T1000 (cell line): ENCODE measurements at regions not wholly inside any gene's neighbourhood (a gene's known extent, or its start where the extent isn't known, plus 50 kb on each side); places are given as distances from the start of the nearest gene placed in this dataset.

ENCODE experiments used
- DNase-seq: peaks from one replicate; lab custom pipeline; 2025; ENCODE audit warnings: mixed read lengths; lab: John Stamatoyannopoulos, UW

- no peak for DNase-seq
These were observed 229.0 kb upstream of the ZC3H12C start for GRCh38 chr11:109864151-109864661.

- no peak for DNase-seq
These were observed 228.2 kb upstream of the ZC3H12C start for GRCh38 chr11:109864834-109865547.

GRCh38 chr11:109865548-109866186, 227.5 kb upstream of the ZC3H12C start:
- no peak for DNase-seq

GRCh38 chr11:109867784-109868183, 225.4 kb upstream of the ZC3H12C start:
- no peak for DNase-seq

- no peak for DNase-seq
These were observed 223.7 kb upstream of the ZC3H12C start for GRCh38 chr11:109869536-109869935.

- DNase-seq = no peak
These were observed 222.9 kb upstream of the ZC3H12C start for GRCh38 chr11:109870297-109870696.

GRCh38 chr11:109877043-109877442, 216.1 kb upstream of the ZC3H12C start:
- no peak for DNase-seq

- no peak for DNase-seq
These were observed 208.7 kb upstream of the ZC3H12C start for GRCh38 chr11:109884501-109884900.

- no peak for DNase-seq
These were observed 208.2 kb upstream of the ZC3H12C start for GRCh38 chr11:109885006-109885405.

GRCh38 chr11:109892321-109892794, 200.8 kb upstream of the ZC3H12C start:
- no peak for DNase-seq

GRCh38 chr11:109894242-109894641, 198.9 kb upstream of the ZC3H12C start:
- DNase-seq = no peak

GRCh38 chr11:109898592-109898991, 194.6 kb upstream of the ZC3H12C start:
- DNase-seq = no peak

GRCh38 chr11:109902764-109903433, 190.3 kb upstream of the ZC3H12C start:
- DNase-seq = no peak

- DNase-seq = no peak
These were observed 181.7 kb upstream of the ZC3H12C start for GRCh38 chr11:109911488-109911887.

GRCh38 chr11:109914038-109914437, 179.2 kb upstream of the ZC3H12C start:
- DNase-seq = no peak

GRCh38 chr11:109914809-109915653, 178.2 kb upstream of the ZC3H12C start:
- DNase-seq = no peak

GRCh38 chr11:109926941-109927340, 166.3 kb upstream of the ZC3H12C start:
- no peak for DNase-seq

- DNase-seq = no peak
These were observed 163.9 kb upstream of the ZC3H12C start for GRCh38 chr11:109929308-109929707.

GRCh38 chr11:109933126-109933525, 160.1 kb upstream of the ZC3H12C start:
- DNase-seq = no peak

- DNase-seq = no peak
These were observed 159.0 kb upstream of the ZC3H12C start for GRCh38 chr11:109934151-109934550.

- DNase-seq = no peak
These were observed 156.5 kb upstream of the ZC3H12C start for GRCh38 chr11:109936661-109937180.

GRCh38 chr11:109937968-109938367, 155.2 kb upstream of the ZC3H12C start:
- DNase-seq = no peak
